ENCODE measurements at regions not wholly inside any gene's neighbourhood (a gene's known extent, or its start where the extent isn't known, plus 50 kb on each side); places are given as distances from the start of the nearest gene placed in this dataset.

- ChIA-PET POLR2A (no interaction called here), CTCF (no interaction called here)
- Histone ChIP-seq H3K36me3 (ENCODE audit: control insufficient read depth, insufficient read depth, low read length) (no peaks in the 10 kb centered on the region), H3K4me1 (ENCODE audit: control insufficient read depth, insufficient read depth, low read length) (no peaks in the 10 kb centered on the region), H3K27me3 (ENCODE audit: control insufficient read depth, insufficient read depth, low read length) (no peaks in the 10 kb centered on the region), H3K9me3 (ENCODE audit: control insufficient read depth, insufficient read depth, low read depth, low read length) (no peaks in the 10 kb centered on the region), H3K27ac (ENCODE audit: low read length) (no peak overlapping the region), H3K4me3 (ENCODE audit: low read depth in 2 of 2, low read length in 2 of 2) (no peak overlapping the region)
- no peak for ATAC-seq
- intact Hi-C loops (cut with micrococcal nuclease; ENCODE audit: unreplicated experiment), result no loop called here
- no peak for DNase-seq (ENCODE audit: low read depth, low spot score)
- in situ Hi-C loops (cut with HindIII; ENCODE audit: low pct_unique_long_range_greater_than_20kb, low sequenced_read_pairs), result no loop called here
- TF ChIP-seq TCF7L2 (IDR thresholded peaks at IDR 0.05; ENCODE audit: low read depth, low read length) (no peak), POLR2AphosphoS5 (IDR thresholded peaks at IDR 0.05; ENCODE audit: low read depth, low read length) (no peak), SIN3A (IDR thresholded peaks at IDR 0.05; ENCODE audit: borderline replicate concordance, insufficient read depth, low read depth, low read length) (no peak), REST (IDR thresholded peaks at IDR 0.05; ENCODE audit: insufficient read depth in 1 of 2, low read depth in 2 of 2, low read length in 1 of 2) (no peak), CTCF (IDR thresholded peaks at IDR 0.05) (no peak)
- BruUV-seq (replicated peaks), result no TSS peak
Measured at GRCh38 chr2:37737507-37737906, 66.1 kb upstream of the CDC42EP3 start.

GRCh38 chr2:37738266-37738885 lies 66.9 kb upstream of the CDC42EP3 start:
- Histone ChIP-seq H3K9me3 (ENCODE audit: control insufficient read depth, insufficient read depth, low read depth, low read length) (no peaks in the 10 kb centered on the region), H3K4me3 (ENCODE audit: low read depth in 2 of 2, low read length in 2 of 2) (no peak overlapping the region), H3K36me3 (ENCODE audit: control insufficient read depth, insufficient read depth, low read length) (no peaks in the 10 kb centered on the region), H3K4me1 (ENCODE audit: control insufficient read depth, insufficient read depth, low read length) (no peaks in the 10 kb centered on the region), H3K27me3 (ENCODE audit: control insufficient read depth, insufficient read depth, low read length) (no peaks in the 10 kb centered on the region), H3K27ac (ENCODE audit: low read length) (no peak overlapping the region)
- BruUV-seq (replicated peaks), result no TSS peak
- intact Hi-C loops (cut with micrococcal nuclease; ENCODE audit: unreplicated experiment) (no loop called here), in situ Hi-C loops (cut with HindIII; ENCODE audit: low pct_unique_long_range_greater_than_20kb, low sequenced_read_pairs) (no loop called here)
- ChIA-PET CTCF (no interaction called here), POLR2A (no interaction called here)
- ATAC-seq (no peak), DNase-seq (ENCODE audit: low read depth, low spot score) (no peak)
- TF ChIP-seq REST (IDR thresholded peaks at IDR 0.05; ENCODE audit: insufficient read depth in 1 of 2, low read depth in 2 of 2, low read length in 1 of 2), result no peak
- TF ChIP-seq SIN3A (IDR thresholded peaks at IDR 0.05; ENCODE audit: borderline replicate concordance, insufficient read depth, low read depth, low read length), result no peak
- TF ChIP-seq POLR2AphosphoS5 (IDR thresholded peaks at IDR 0.05; ENCODE audit: low read depth, low read length), result no peak
- TF ChIP-seq CTCF (IDR thresholded peaks at IDR 0.05), result no peak
- no peak for TF ChIP-seq TCF7L2 (IDR thresholded peaks at IDR 0.05; ENCODE audit: low read depth, low read length)
